Embryonic facial prominence (tissue), 1 donor: ENCODE measurements at regions not wholly inside any gene's neighbourhood (a gene's known extent, or its start where the extent isn't known, plus 50 kb on each side); places are given as distances from the start of the nearest gene placed in this dataset.
"Not testable (repeated sequence)": the region's sequence is repeated elsewhere in the genome, so short reads cannot be mapped to it uniquely, and the experiment has no call there.

Experiments used
- DNase-seq: peaks from one replicate; pipeline ENCODE4 v3.0.0-alpha.2; 2016; ENCODE audit errors: extremely low spot score

GRCh38 chr4:127446427-127446885 lies 186.3 kb upstream of the INTU start:
- no peak for DNase-seq

- DNase-seq, result no peak
Observed at GRCh38 chr4:127448986-127449385, 183.8 kb upstream of the INTU start.

GRCh38 chr4:127449449-127449848 lies 183.3 kb upstream of the INTU start:
- no peak for DNase-seq

GRCh38 chr4:127450276-127450675 lies 182.5 kb upstream of the INTU start:
- no peak for DNase-seq

- DNase-seq, result no peak
Observed at GRCh38 chr4:127463883-127464282, 168.9 kb upstream of the INTU start.

- no peak for DNase-seq
Observed at GRCh38 chr4:127469542-127469941, 163.2 kb upstream of the INTU start.

GRCh38 chr4:127469959-127470809 lies 162.6 kb upstream of the INTU start:
- no peak for DNase-seq

GRCh38 chr4:127478271-127478670 lies 154.5 kb upstream of the INTU start:
- not testable (repeated sequence) for DNase-seq

- peak; percentile 50 for DNase-seq
Observed at GRCh38 chr4:127479031-127479622, 153.6 kb upstream of the INTU start.

GRCh38 chr4:127482049-127482448 lies 150.7 kb upstream of the INTU start:
- no peak for DNase-seq

GRCh38 chr4:127484117-127484516 lies 148.6 kb upstream of the INTU start:
- no peak for DNase-seq

- no peak for DNase-seq
Observed at GRCh38 chr4:127486248-127486647, 146.5 kb upstream of the INTU start.

- DNase-seq, result no peak
Observed at GRCh38 chr4:127491571-127491970, 141.2 kb upstream of the INTU start.

GRCh38 chr4:127496875-127497274 lies 135.9 kb upstream of the INTU start:
- not testable (repeated sequence) for DNase-seq

GRCh38 chr4:127498366-127498765 lies 134.4 kb upstream of the INTU start:
- DNase-seq, result no peak

- DNase-seq, result no peak
Observed at GRCh38 chr4:127500242-127500641, 132.5 kb upstream of the INTU start.

- DNase-seq, result no peak
Observed at GRCh38 chr4:127501103-127501502, 131.7 kb upstream of the INTU start.

- no peak for DNase-seq
Observed at GRCh38 chr4:127503111-127503510, 129.6 kb upstream of the INTU start.

GRCh38 chr4:127505203-127505602 lies 127.6 kb upstream of the INTU start:
- DNase-seq, result peak; percentile 48

GRCh38 chr4:127506283-127506682 lies 126.5 kb upstream of the INTU start:
- no peak for DNase-seq

GRCh38 chr4:127509155-127509554 lies 123.6 kb upstream of the INTU start:
- DNase-seq, result no peak

GRCh38 chr4:127512672-127513071 lies 120.1 kb upstream of the INTU start:
- not testable (repeated sequence) for DNase-seq

GRCh38 chr4:127515259-127515658 lies 117.5 kb upstream of the INTU start:
- not testable (repeated sequence) for DNase-seq
